GM12878 (cell line): ENCODE measurements at regions not wholly inside any gene's neighbourhood (a gene's known extent, or its start where the extent isn't known, plus 50 kb on each side); places are given as distances from the start of the nearest gene placed in this dataset.

ENCODE experiments used
- ATAC-seq: fragments of 200-7000 bp; cut with Tn5 transposase; 3 replicates; pipeline ENCODE4 v1.9.1; 2020; ENCODE audit warnings: mild to moderate bottlenecking, moderate library complexity
- BruUV-seq: library from RNA; stranded (reverse); fragments of 400-500 nt; replicated peaks from 2 replicates; lab custom pipeline; 2021; lab: Mats Ljungman, UMichigan
- CTCF ChIA-PET: fragments of 300-600 bp; sonication (Branson Sonifier 250); formaldehyde crosslinking; extraction: SDS; loops from one replicate; lab custom pipeline; 2021; ENCODE audit warnings: inconsistent platforms; lab: Yijun Ruan, JAX
- POLR2A ChIA-PET: fragments of 350-600 bp; formaldehyde crosslinking; extraction: SDS; loops from one replicate; lab custom pipeline; 2021; ENCODE audit warnings: inconsistent platforms; lab: Charles Lee
- RAD21 ChIA-PET: fragments of 300-600 bp; sonication (Branson Sonifier 250); formaldehyde crosslinking; loops from one replicate; lab custom pipeline; 2023; ENCODE audit warnings: antibody characterized with exemption; ENCODE audit not compliant: unreplicated experiment; lab: Charles Lee
- SMC1A ChIA-PET: fragments of 300-600 bp; sonication (Branson Sonifier 250); formaldehyde crosslinking; loops from one replicate; lab custom pipeline; 2023; ENCODE audit not compliant: unreplicated experiment, uncharacterized antibody; lab: Charles Lee
- DNase-seq: peaks from one replicate; pipeline ENCODE4 v3.0.0-alpha.2; 2011; ENCODE audit warnings: low read depth, low spot score
- FAIRE-seq: peaks from 3 replicates; lab custom pipeline; 2011; peaks lifted over from hg19 to GRCh38; lab: Jason Lieb, UNC
- H2AFZ ChIP-seq: 2 replicates; pipeline ENCODE4 v1.6.0; 2011; ENCODE audit warnings: low read depth, low read length, control low read depth; ENCODE audit not compliant: control insufficient read depth
- H3K27ac ChIP-seq: 2 replicates; pipeline ENCODE4 v1.5.1; 2011; ENCODE audit warnings: control low read depth; ENCODE audit not compliant: control insufficient read depth, insufficient read depth
- H3K27me3 ChIP-seq, 2 experiments: replicated peaks in 1 of 2; 2 replicates each; pipeline versions ENCODE4 v1.6.0 to v1.6.1; 2011; ENCODE audit warnings: low read length in 1 of 2; ENCODE audit not compliant: control insufficient read depth in 2 of 2, insufficient read depth in 2 of 2
- H3K36me3 ChIP-seq, 2 experiments: 2 replicates each; pipeline ENCODE4 v1.5.1; 2011; ENCODE audit warnings: low read length in 1 of 2; ENCODE audit not compliant: control insufficient read depth in 2 of 2, insufficient read depth in 2 of 2
- H3K4me1 ChIP-seq: 2 replicates; pipeline ENCODE4 v1.6.1; 2011; ENCODE audit warnings: mild to moderate bottlenecking, low read length, moderate library complexity, mixed read lengths; ENCODE audit not compliant: control insufficient read depth, insufficient read depth
- H3K4me2 ChIP-seq: 2 replicates; pipeline ENCODE4 v1.6.0; 2011; ENCODE audit warnings: control low read depth; ENCODE audit not compliant: control insufficient read depth, insufficient read depth
- H3K4me3 ChIP-seq: fragments of 200-600 bp; sonication (generic); 2 replicates; pipeline ENCODE4 v1.5.1; 2016
- H3K79me2 ChIP-seq: 2 replicates; pipeline ENCODE4 v1.6.0; 2011; ENCODE audit warnings: low read length; ENCODE audit not compliant: control insufficient read depth, insufficient read depth
- H3K9ac ChIP-seq: 2 replicates; pipeline ENCODE4 v1.8.0; 2011; ENCODE audit warnings: low read length, control low read depth, mixed read lengths; ENCODE audit not compliant: control insufficient read depth, insufficient read depth
- H3K9me3 ChIP-seq: replicated peaks from 3 replicates; pipeline ENCODE4 v1.5.1; 2011; ENCODE audit warnings: mild to moderate bottlenecking, low read length; ENCODE audit not compliant: control insufficient read depth, insufficient read depth
- H4K20me1 ChIP-seq: 2 replicates; pipeline ENCODE4 v1.6.0; 2011; ENCODE audit not compliant: control insufficient read depth, insufficient read depth
- IRF3 ChIP-seq: fragments of 450-650 bp; IDR thresholded peaks from 2 replicates; pipeline ENCODE4 v1.6.1; 2014; ENCODE audit warnings: mild to moderate bottlenecking
- MEF2B ChIP-seq: fragments of 450-650 bp; IDR thresholded peaks from 2 replicates; pipeline ENCODE4 v1.6.1; 2018; ENCODE audit warnings: mild to moderate bottlenecking, moderate library complexity; ENCODE audit not compliant: partially characterized antibody, poor library complexity, severe bottlenecking
- PRDM15 ChIP-seq: fragments of 450-650 bp; formaldehyde crosslinking; IDR thresholded peaks from 2 replicates; pipeline ENCODE4 v1.4.0; 2020; ENCODE audit warnings: mild to moderate bottlenecking, moderate library complexity
- RAD21 ChIP-seq: IDR thresholded peaks from 2 replicates; pipeline ENCODE4 v1.6.1; 2011; ENCODE audit warnings: mild to moderate bottlenecking, low read depth, low read length, moderate library complexity; ENCODE audit not compliant: insufficient read depth
- ZZZ3 ChIP-seq: IDR thresholded peaks from 2 replicates; pipeline ENCODE4 v1.6.1; 2011; ENCODE audit warnings: low read depth; ENCODE audit not compliant: control insufficient read depth, insufficient read length
- WGBS: methylation state at CpG from one replicate; pipeline ENCODE4 v1.1.6; 2016; ENCODE audit warnings: low lambda C conversion rate; ENCODE audit not compliant: insufficient replicate concordance, insufficient coverage; ENCODE audit errors: missing lambda C conversion rate; 5-methylcytosine and 5-hydroxymethylcytosine counted together
- in situ Hi-C: fragments of 300-500 bp; cut with MboI; formaldehyde crosslinking; loops from 9 replicates; pipeline ENCODE4 v1.14.3; 2018; ENCODE audit warnings: mixed read lengths
- intact Hi-C: fragments of 100-400 bp; cut with micrococcal nuclease; formaldehyde crosslinking; loops from one replicate; pipeline ENCODE4 v1.14.2; 2022; ENCODE audit not compliant: unreplicated experiment

DNA sequence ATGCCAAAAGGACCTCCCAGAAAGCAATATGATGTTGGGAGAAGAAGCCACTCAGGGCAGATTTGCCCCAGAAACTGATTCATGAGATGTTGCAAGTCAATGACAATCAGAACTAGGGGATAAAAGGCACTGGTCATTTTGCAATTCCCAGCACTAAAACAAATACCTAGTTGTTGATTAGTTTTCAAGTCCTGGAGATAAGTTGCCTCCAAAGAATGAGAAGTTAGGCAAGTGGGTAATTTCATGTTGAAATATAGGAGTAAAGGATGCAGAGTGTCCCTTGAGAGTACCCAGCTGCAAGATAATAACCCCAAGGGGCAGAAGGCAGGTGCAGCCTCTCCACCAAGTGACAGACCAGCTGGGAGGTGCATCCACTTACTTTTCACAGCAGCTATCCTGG, 363.6 kb downstream of the PBX1 start (continued):
- TF ChIP-seq PRDM15 (CRISPR knock-in tag) (no peak), IRF3 (no peak)

DNA sequence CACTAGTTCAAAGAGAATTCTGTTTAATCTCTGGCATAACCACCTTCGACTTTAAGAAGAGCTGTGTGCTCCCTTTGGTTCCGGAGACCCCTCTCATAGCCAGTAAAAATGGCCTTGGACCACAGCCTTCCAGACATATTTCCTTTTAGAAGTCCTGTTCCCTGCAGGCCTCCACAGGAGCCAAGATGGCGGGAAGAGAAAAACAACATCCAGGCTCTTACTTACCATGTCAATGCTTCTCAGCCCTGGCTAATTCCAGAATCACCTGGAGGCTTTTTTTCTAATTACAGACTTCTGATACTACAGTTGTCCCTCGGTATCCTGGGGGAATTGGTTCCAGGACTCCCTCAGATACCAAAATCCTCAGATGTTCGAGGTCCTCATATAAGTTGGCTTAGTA, 362.5 kb downstream of the PBX1 start:
- no peaks in the 10 kb centered on the region for H3K79me2 ChIP-seq
- intact Hi-C loops: no loop called here
- CTCF ChIA-PET: no interaction called here

More for the DNA sequence above, 362.5 kb downstream of the PBX1 start:
- Histone ChIP-seq H3K4me2 (no peak overlapping the region), H2AFZ (no peak overlapping the region), H3K27me3 (no peaks in the 10 kb centered on the region), H4K20me1 (no peaks in the 10 kb centered on the region), H3K4me1 (no peaks in the 10 kb centered on the region), H3K9ac (no peak overlapping the region), H3K9me3 (no peaks in the 10 kb centered on the region), H3K27ac (no peak overlapping the region), H3K4me3 (no peak overlapping the region), H3K36me3 (no peaks in the 10 kb centered on the region)
- ChIA-PET RAD21 (no interaction called here), POLR2A (no interaction called here), SMC1A (no interaction called here)
- no TSS peak for BruUV-seq
- ATAC-seq: no peak
- no peak for DNase-seq
- FAIRE-seq: no peak
- TF ChIP-seq RAD21: no peak
- TF ChIP-seq ZZZ3: no peak
- TF ChIP-seq MEF2B: no peak
- 11% methylated on average over 5 of the region's 5 CpGs for WGBS
- in situ Hi-C loops: no loop called here
